ENCODE measurements at regions not wholly inside any gene's neighbourhood (a gene's known extent, or its start where the extent isn't known, plus 50 kb on each side); places are given as distances from the start of the nearest gene placed in this dataset.

DNA sequence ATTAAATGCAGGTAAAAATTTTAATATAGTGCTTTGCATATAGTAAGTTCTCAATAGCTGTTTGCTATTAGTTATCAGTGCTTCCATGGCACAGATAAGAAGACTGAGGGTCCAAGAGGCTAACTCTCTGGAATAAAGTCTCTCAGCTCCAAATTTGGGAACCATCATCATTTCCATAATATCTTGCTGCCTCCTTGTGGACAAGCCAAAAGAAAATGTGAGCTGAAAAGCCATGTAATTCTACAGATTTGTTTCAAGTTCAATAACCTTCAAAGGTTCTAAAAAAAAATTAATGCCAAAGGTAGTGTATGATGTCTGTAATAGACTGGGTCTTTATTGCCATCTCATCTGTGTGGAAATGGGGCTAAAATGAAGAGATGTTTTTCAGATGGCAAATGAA is 136.9 kb upstream of the VCX start:
- peaks cover 0 to 9% (median 0%) of the 10 kb centered on the region in 5 donors for H3K27me3 Mint-ChIP-seq

DNA sequence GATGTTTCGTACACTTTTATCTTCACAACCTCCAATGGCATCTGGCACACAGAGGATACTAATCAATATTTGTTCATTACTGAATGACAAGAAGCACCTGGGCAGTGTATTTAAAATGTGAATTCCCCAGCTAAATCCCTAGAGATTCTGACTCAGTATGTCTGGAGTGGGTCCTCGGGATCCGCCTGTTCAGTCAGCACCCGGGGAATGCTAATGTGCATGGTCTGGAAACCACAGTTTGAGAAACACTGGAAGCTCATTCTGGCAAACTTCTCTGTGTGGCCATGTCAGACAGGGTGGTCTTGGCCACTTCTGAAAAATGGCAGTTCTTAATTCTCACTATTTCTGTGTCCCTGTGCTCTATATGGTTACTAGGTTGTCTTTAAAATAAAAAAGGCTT is 138.8 kb upstream of the VCX start:
- POLR2A ChIA-PET, result no interaction called here
- no peak overlapping the region for H3K27ac Mint-ChIP-seq

More for the DNA sequence above, 136.9 kb upstream of the VCX start:
- ATAC-seq (no peak), DNase-seq (no peak)
- H3K4me3 Mint-ChIP-seq, result no peak overlapping the region
- POLR2A ChIA-PET, result no interaction called here
- no peak overlapping the region for H3K27ac Mint-ChIP-seq
- peaks cover 0 to 4% (median 0%) of the 10 kb centered on the region in 9 donors for H3K9me3 Mint-ChIP-seq
- H3K4me1 Mint-ChIP-seq, result no peaks in the 10 kb centered on the region
- H3K36me3 Mint-ChIP-seq, result no peaks in the 10 kb centered on the region

GRCh38 chrX:7698248-7698647 is 144.7 kb upstream of the VCX start:
- peaks cover 0 to 8% (median 0%) of the 10 kb centered on the region in 5 donors for H3K27me3 Mint-ChIP-seq
- H3K36me3 Mint-ChIP-seq, result peaks cover 0 to 4% (median 0%) of the 10 kb centered on the region in 3 donors
- no peak overlapping the region for H3K27ac Mint-ChIP-seq
- POLR2A ChIA-PET, result no interaction called here
- no peaks in the 10 kb centered on the region for H3K4me1 Mint-ChIP-seq
- ATAC-seq (no peak), DNase-seq (no peak)
- H3K9me3 Mint-ChIP-seq, result peaks cover 0 to 14% (median 0%) of the 10 kb centered on the region in 9 donors
- no peak overlapping the region for H3K4me3 Mint-ChIP-seq

More for the DNA sequence above, 138.8 kb upstream of the VCX start:
- Mint-ChIP-seq H3K4me3 (no peak overlapping the region), H3K9me3 (peaks cover 0 to 14% (median 0%) of the 10 kb centered on the region in 9 donors), H3K27me3 (peaks cover 0 to 4% (median 0%) of the 10 kb centered on the region in 5 donors), H3K4me1 (no peaks in the 10 kb centered on the region), H3K36me3 (peaks cover 0 to 4% (median 0%) of the 10 kb centered on the region in 3 donors)
- no peak for ATAC-seq
- DNase-seq, result no peak

- no peak overlapping the region for H3K27ac Mint-ChIP-seq
- H3K27me3 Mint-ChIP-seq, result peaks cover 0 to 2% (median 0%) of the 10 kb centered on the region in 5 donors
- H3K9me3 Mint-ChIP-seq, result peaks cover 0 to 10% (median 0%) of the 10 kb centered on the region in 9 donors
- no peak for ATAC-seq
- H3K36me3 Mint-ChIP-seq, result no peaks in the 10 kb centered on the region
- DNase-seq, result no peak
- no peak overlapping the region for H3K4me3 Mint-ChIP-seq
- POLR2A ChIA-PET, result no interaction called here
- no peaks in the 10 kb centered on the region for H3K4me1 Mint-ChIP-seq
These were observed 152.1 kb upstream of the VCX start for GRCh38 chrX:7690842-7691241.

- Mint-ChIP-seq H3K36me3 (no peaks in the 10 kb centered on the region), H3K9me3 (peaks cover 0 to 10% (median 0%) of the 10 kb centered on the region in 9 donors), H3K4me1 (no peaks in the 10 kb centered on the region), H3K27me3 (peaks cover 0 to 2% (median 0%) of the 10 kb centered on the region in 5 donors), H3K4me3 (no peak overlapping the region), H3K27ac (no peak overlapping the region)
- ATAC-seq (no peak), DNase-seq (no peak)
- POLR2A ChIA-PET, result no interaction called here
These were observed 153.1 kb upstream of the VCX start for GRCh38 chrX:7689791-7690412.

DNA sequence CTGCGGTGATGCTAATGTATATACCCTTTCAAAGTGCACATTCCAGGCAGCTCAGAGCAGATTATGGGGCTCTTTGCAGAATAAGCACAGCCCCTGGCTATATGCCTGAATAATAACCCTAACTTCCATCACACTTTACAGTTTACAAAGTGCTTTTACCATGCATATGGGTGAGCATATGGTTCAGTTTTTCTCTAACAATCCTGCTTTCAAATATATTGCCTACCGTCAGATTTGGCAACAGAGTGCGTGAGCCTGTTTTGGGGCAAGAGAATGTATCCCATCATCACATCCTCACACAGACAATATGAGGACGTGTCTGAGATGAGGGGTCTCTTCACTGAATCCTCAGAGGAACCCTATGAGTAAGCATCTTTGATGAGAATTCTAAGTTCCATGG is 162.8 kb upstream of the VCX start:
- Mint-ChIP-seq H3K27ac (no peak overlapping the region), H3K27me3 (no peaks in the 10 kb centered on the region), H3K4me3 (no peak overlapping the region), H3K9me3 (peaks cover 0 to 4% (median 0%) of the 10 kb centered on the region in 9 donors), H3K36me3 (no peaks in the 10 kb centered on the region), H3K4me1 (no peaks in the 10 kb centered on the region)
- POLR2A ChIA-PET, result no interaction called here
- no peak for DNase-seq
- ATAC-seq, result no peak

DNA sequence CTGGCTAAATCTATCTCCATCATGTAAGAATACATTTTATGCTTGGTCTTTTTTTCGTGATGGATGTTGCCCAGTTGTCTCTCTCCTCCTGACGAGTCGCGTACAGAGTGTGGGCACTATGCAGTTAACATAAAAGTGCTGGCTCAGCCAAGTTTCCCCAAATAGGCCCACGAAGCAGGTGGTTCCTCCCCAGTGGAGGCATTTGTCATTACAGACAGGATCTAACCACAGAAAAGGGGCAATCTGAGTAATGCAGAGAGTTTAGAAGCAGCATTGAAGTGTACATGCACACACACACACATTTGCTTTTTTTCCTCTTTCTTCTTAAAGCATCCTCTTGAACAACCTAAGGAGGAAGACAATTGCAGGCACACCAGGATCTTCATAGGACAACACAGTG is 188.7 kb upstream of the VCX start:
- ATAC-seq (no peak), DNase-seq (no peak)
- POLR2A ChIA-PET, result no interaction called here
- no peak overlapping the region for H3K27ac Mint-ChIP-seq
- no peak overlapping the region for H3K4me3 Mint-ChIP-seq
- H3K36me3 Mint-ChIP-seq, result peaks cover 0 to 10% (median 0%) of the 10 kb centered on the region in 3 donors
- peaks cover 0 to 43% (median 5%) of the 10 kb centered on the region in 9 donors for H3K9me3 Mint-ChIP-seq
- H3K27me3 Mint-ChIP-seq, result no peaks in the 10 kb centered on the region
- no peaks in the 10 kb centered on the region for H3K4me1 Mint-ChIP-seq

GRCh38 chrX:7647831-7648230 is 195.1 kb upstream of the VCX start:
- Mint-ChIP-seq H3K9me3 (peaks cover 0 to 14% (median under 1%) of the 10 kb centered on the region in 9 donors), H3K4me3 (no peak overlapping the region), H3K4me1 (no peaks in the 10 kb centered on the region), H3K27me3 (no peaks in the 10 kb centered on the region), H3K36me3 (no peaks in the 10 kb centered on the region), H3K27ac (no peak overlapping the region)
- POLR2A ChIA-PET, result no interaction called here
- ATAC-seq (no peak), DNase-seq (no peak)

- Mint-ChIP-seq H3K27me3 (peaks cover 0 to 3% (median 0%) of the 10 kb centered on the region in 5 donors), H3K9me3 (peaks cover 0 to 6% (median 0%) of the 10 kb centered on the region in 9 donors), H3K4me3 (no peak overlapping the region), H3K4me1 (no peaks in the 10 kb centered on the region), H3K27ac (no peak overlapping the region), H3K36me3 (no peaks in the 10 kb centered on the region)
- ATAC-seq (no peak), DNase-seq (no peak)
- POLR2A ChIA-PET, result no interaction called here
These were observed 201.8 kb upstream of the VCX start for GRCh38 chrX:7641141-7641540.

GRCh38 chrX:7640392-7640791 is 202.6 kb upstream of the VCX start:
- H3K4me1 Mint-ChIP-seq, result no peaks in the 10 kb centered on the region
- POLR2A ChIA-PET, result no interaction called here
- no peak overlapping the region for H3K27ac Mint-ChIP-seq
- peaks cover 0 to 6% (median 0%) of the 10 kb centered on the region in 9 donors for H3K9me3 Mint-ChIP-seq
- DNase-seq (no peak), ATAC-seq (no peak)
- no peaks in the 10 kb centered on the region for H3K36me3 Mint-ChIP-seq
- peaks cover 0 to 3% (median 0%) of the 10 kb centered on the region in 5 donors for H3K27me3 Mint-ChIP-seq
- no peak overlapping the region for H3K4me3 Mint-ChIP-seq

- H3K4me3 Mint-ChIP-seq, result no peak overlapping the region
- H3K4me1 Mint-ChIP-seq, result no peaks in the 10 kb centered on the region
These were observed 204.8 kb upstream of the VCX start for GRCh38 chrX:7638078-7638710.

GRCh38 chrX:7637066-7637465 is 205.9 kb upstream of the VCX start:
- DNase-seq (no peak), ATAC-seq (no peak)
- POLR2A ChIA-PET, result no interaction called here
- Mint-ChIP-seq H3K27ac (no peak overlapping the region), H3K9me3 (peaks cover 0 to 16% (median 2%) of the 10 kb centered on the region in 9 donors), H3K4me1 (no peaks in the 10 kb centered on the region), H3K4me3 (no peak overlapping the region), H3K36me3 (peaks cover 0 to 5% (median 0%) of the 10 kb centered on the region in 3 donors), H3K27me3 (peaks cover 0 to 3% (median 0%) of the 10 kb centered on the region in 5 donors)

More at GRCh38 chrX:7638078-7638710, 204.8 kb upstream of the VCX start:
- H3K9me3 Mint-ChIP-seq, result peaks cover 0 to 16% (median 0%) of the 10 kb centered on the region in 9 donors
- H3K36me3 Mint-ChIP-seq, result peaks cover 0 to under 1% (median 0%) of the 10 kb centered on the region in 3 donors
- POLR2A ChIA-PET, result no interaction called here
- no peak for DNase-seq
- no peak for ATAC-seq
- H3K27ac Mint-ChIP-seq, result no peak overlapping the region
- H3K27me3 Mint-ChIP-seq, result peaks cover 0 to 3% (median 0%) of the 10 kb centered on the region in 5 donors

DNA sequence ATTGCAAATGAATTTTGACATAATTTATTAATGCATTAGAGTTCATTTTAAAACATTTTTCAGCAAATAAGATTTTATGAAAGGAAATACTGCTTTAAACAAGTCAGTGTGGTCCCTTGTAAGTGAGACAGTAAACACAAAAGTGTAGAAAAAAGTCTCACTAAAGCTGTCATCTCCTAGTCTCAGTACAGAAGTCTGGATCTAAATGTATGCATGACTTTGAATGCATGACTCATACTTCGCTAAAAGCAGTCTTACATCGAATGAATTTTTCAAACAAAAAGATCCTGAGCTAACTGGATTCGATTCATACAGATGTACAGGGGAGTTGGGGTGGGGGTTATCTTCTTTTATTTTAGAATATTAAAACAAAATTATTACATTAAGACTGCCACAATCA is 207.4 kb upstream of the VCX start:
- DNase-seq (no peak), ATAC-seq (no peak)
- Mint-ChIP-seq H3K4me3 (no peak overlapping the region), H3K36me3 (peaks cover 0 to 5% (median 0%) of the 10 kb centered on the region in 3 donors), H3K9me3 (peaks cover 0 to 16% (median 2%) of the 10 kb centered on the region in 9 donors), H3K27ac (no peak overlapping the region), H3K4me1 (no peaks in the 10 kb centered on the region), H3K27me3 (peaks cover 0 to 3% (median 0%) of the 10 kb centered on the region in 5 donors)
- POLR2A ChIA-PET, result no interaction called here
